HepG2 (cell line): ENCODE measurements at regions not wholly inside any gene's neighbourhood (a gene's known extent, or its start where the extent isn't known, plus 50 kb on each side); places are given as distances from the start of the nearest gene placed in this dataset.

Source experiments
- ATAC-seq: fragments of 200-7000 bp; cut with Tn5 transposase; 3 replicates; pipeline ENCODE4 v1.9.1; 2020; ENCODE audit warnings: mild to moderate bottlenecking, moderate library complexity
- BruUV-seq: library from RNA; stranded (reverse); fragments of 400-500 nt; replicated peaks from 2 replicates; lab custom pipeline; 2021; lab: Mats Ljungman, UMichigan
- CTCF ChIA-PET: fragments of 300-600 bp; formaldehyde crosslinking; extraction: SDS; loops from one replicate; lab custom pipeline; 2021; ENCODE audit warnings: low total read pairs, inconsistent platforms, low intra/inter-chr PET ratio; lab: Yijun Ruan, JAX
- POLR2A ChIA-PET: fragments of 350-600 bp; sonication (Branson Sonifier 250); formaldehyde crosslinking; loops from one replicate; lab custom pipeline; 2020; ENCODE audit warnings: antibody characterized with exemption, inconsistent platforms; lab: Yijun Ruan, JAX
- DNase-seq: peaks from one replicate; pipeline ENCODE4 v3.0.0-alpha.2; 2015; ENCODE audit warnings: low spot score
- FAIRE-seq: peaks from 3 replicates; lab custom pipeline; 2011; peaks lifted over from hg19 to GRCh38; lab: Jason Lieb, UNC
- H2AFZ ChIP-seq: one replicate; pipeline ENCODE4 v1.6.1; 2011; ENCODE audit warnings: low read length, inconsistent platforms
- H3K27ac ChIP-seq: fragments of 300-600 bp; 3 replicates; pipeline ENCODE4 v1.8.0; 2011; ENCODE audit warnings: mixed run types, mild to moderate bottlenecking, mixed read lengths, low read length, inconsistent platforms; ENCODE audit not compliant: insufficient read depth; ENCODE audit errors: extremely low read length
- H3K27me3 ChIP-seq, 2 experiments: fragments of 200-600 bp in 1 of 2; 2 replicates in 1 of 2; 3 replicates in 1 of 2; pipeline versions ENCODE4 v1.6.0 to v1.8.0; 2011; ENCODE audit warnings: low read length in 2 of 2, mild to moderate bottlenecking in 2 of 2, moderate library complexity in 2 of 2, inconsistent platforms in 1 of 2; ENCODE audit not compliant: insufficient read depth in 2 of 2, control insufficient read depth in 1 of 2
- H3K36me3 ChIP-seq, 2 experiments: fragments of 200-600 bp in 1 of 2; replicated peaks in 1 of 2; 2 replicates in 1 of 2; 3 replicates in 1 of 2; pipeline versions ENCODE4 v1.5.1 to v1.8.0; 2011; ENCODE audit warnings: low read length in 2 of 2, inconsistent platforms in 1 of 2; ENCODE audit not compliant: insufficient read depth in 2 of 2, control insufficient read depth in 1 of 2
- H3K4me1 ChIP-seq: 2 replicates; pipeline ENCODE4 v1.5.1; 2012; ENCODE audit warnings: low read length, inconsistent platforms; ENCODE audit not compliant: insufficient read depth
- H3K4me2 ChIP-seq: 2 replicates; pipeline ENCODE4 v1.6.0; 2011; ENCODE audit warnings: low read depth, low read length, inconsistent platforms
- H3K4me3 ChIP-seq, 3 experiments: fragments of 200-600 bp in 1 of 3; sonication (generic), shearing (Covaris generic) in 1 of 3; replicated peaks in 1 of 3; 2 replicates each; pipeline ENCODE4 v1.5.1; 2011 to 2016; ENCODE audit warnings: low read length in 3 of 3, inconsistent platforms in 2 of 3, low read depth in 2 of 3, mild to moderate bottlenecking in 2 of 3, control low read depth in 1 of 3, mixed read lengths in 1 of 3; ENCODE audit not compliant: insufficient read depth in 1 of 3
- H3K79me2 ChIP-seq: one replicate; pipeline ENCODE4 v1.6.1; 2011; ENCODE audit warnings: low read length, inconsistent platforms; ENCODE audit not compliant: insufficient read depth
- H3K9ac ChIP-seq: 2 replicates; pipeline ENCODE4 v1.6.0; 2011; ENCODE audit warnings: mild to moderate bottlenecking, low read depth, low read length, inconsistent platforms; ENCODE audit not compliant: insufficient read depth
- H3K9me3 ChIP-seq: 2 replicates; pipeline ENCODE4 v1.5.1; 2012; ENCODE audit warnings: mild to moderate bottlenecking, low read length
- H4K20me1 ChIP-seq: 2 replicates; pipeline ENCODE4 v1.6.0; 2011; ENCODE audit warnings: inconsistent platforms, mild to moderate bottlenecking, low read length, moderate library complexity; ENCODE audit not compliant: insufficient read depth
- AFF4 ChIP-seq: sonication (generic); formaldehyde crosslinking; IDR thresholded peaks from 2 replicates; pipeline ENCODE4 v1.4.0; 2020; ENCODE audit warnings: missing genetic modification reagents
- CSRNP2 ChIP-seq: sonication (generic); formaldehyde crosslinking; conservative IDR thresholded peaks from 2 replicates; pipeline ENCODE4 v1.8.0; 2022; ENCODE audit warnings: low read depth, missing genetic modification reagents
- DR1 ChIP-seq: sonication (generic); formaldehyde crosslinking; IDR thresholded peaks from 2 replicates; pipeline ENCODE4 v1.8.0; 2021; ENCODE audit warnings: mild to moderate bottlenecking, missing genetic modification reagents, inconsistent platforms
- GMEB1 ChIP-seq: sonication (generic); formaldehyde crosslinking; IDR thresholded peaks from 2 replicates; pipeline ENCODE4 v1.5.1; 2020; ENCODE audit warnings: missing genetic modification reagents, mild to moderate bottlenecking, borderline replicate concordance
- JDP2 ChIP-seq: sonication (generic); formaldehyde crosslinking; IDR thresholded peaks from 2 replicates; pipeline ENCODE4 v1.8.1; 2022; ENCODE audit warnings: missing genetic modification reagents, borderline replicate concordance
- NFE2L1 ChIP-seq: sonication (generic); formaldehyde crosslinking; IDR thresholded peaks from 2 replicates; pipeline ENCODE4 v1.4.0; 2020; ENCODE audit warnings: missing genetic modification reagents, mild to moderate bottlenecking, borderline replicate concordance
- NR3C1 ChIP-seq: sonication (generic); formaldehyde crosslinking; IDR thresholded peaks from 2 replicates; pipeline ENCODE4 v1.4.0; 2020; ENCODE audit warnings: missing genetic modification reagents
- PHF21A ChIP-seq: sonication (generic); formaldehyde crosslinking; IDR thresholded peaks from 2 replicates; pipeline ENCODE4 v1.5.0; 2020; ENCODE audit warnings: mild to moderate bottlenecking, missing genetic modification reagents
- REL ChIP-seq: sonication (generic); formaldehyde crosslinking; conservative IDR thresholded peaks from 2 replicates; pipeline ENCODE4 v1.8.0; 2022; ENCODE audit warnings: mild to moderate bottlenecking, missing genetic modification reagents, moderate library complexity
- SNRNP70 ChIP-seq: fragments of 200-400 bp; formaldehyde crosslinking; IDR thresholded peaks from 2 replicates; pipeline ENCODE4 v1.6.1; 2017; ENCODE audit warnings: mild to moderate bottlenecking, low read depth, low read length, moderate library complexity
- YEATS4 ChIP-seq: sonication (generic); formaldehyde crosslinking; IDR thresholded peaks from 2 replicates; pipeline ENCODE4 v1.4.0; 2020; ENCODE audit warnings: missing genetic modification reagents, borderline replicate concordance
- ZNF101 ChIP-seq: sonication (generic); formaldehyde crosslinking; IDR thresholded peaks from 2 replicates; pipeline ENCODE4 v1.4.0; 2020; ENCODE audit warnings: mild to moderate bottlenecking, low read depth, missing genetic modification reagents, borderline replicate concordance
- ZNF260 ChIP-seq: sonication (generic); formaldehyde crosslinking; IDR thresholded peaks from 2 replicates; pipeline ENCODE4 v1.4.0; 2020; ENCODE audit warnings: missing genetic modification reagents, low read depth, mild to moderate bottlenecking, borderline replicate concordance
- ZNF326 ChIP-seq: sonication (generic); formaldehyde crosslinking; IDR thresholded peaks from 2 replicates; pipeline ENCODE4 v1.4.0; 2020; ENCODE audit warnings: missing genetic modification reagents, borderline replicate concordance
- ZNF362 ChIP-seq: sonication (generic); formaldehyde crosslinking; IDR thresholded peaks from 2 replicates; pipeline ENCODE4 v1.4.0; 2020; ENCODE audit warnings: missing genetic modification reagents, mild to moderate bottlenecking, borderline replicate concordance
- ZNF44 ChIP-seq: sonication (generic); formaldehyde crosslinking; IDR thresholded peaks from 2 replicates; pipeline ENCODE4 v1.5.1; 2020; ENCODE audit warnings: mild to moderate bottlenecking, missing genetic modification reagents
- ZNF776 ChIP-seq: sonication (generic); formaldehyde crosslinking; IDR thresholded peaks from 2 replicates; pipeline ENCODE4 v1.4.0; 2020; ENCODE audit warnings: mild to moderate bottlenecking, missing genetic modification reagents
- ZSCAN20 ChIP-seq: sonication (generic); formaldehyde crosslinking; IDR thresholded peaks from 2 replicates; pipeline ENCODE4 v1.4.0; 2020; ENCODE audit warnings: missing genetic modification reagents, mild to moderate bottlenecking, borderline replicate concordance
- WGBS: methylation state at CpG from one replicate; pipeline ENCODE4 v1.1.6; 2017; ENCODE audit warnings: low lambda C conversion rate; 5-methylcytosine and 5-hydroxymethylcytosine counted together
- in situ Hi-C: cut with HindIII; loops from 2 replicates; pipeline ENCODE4 v1.10.0; 2017; ENCODE audit warnings: low pct_unique_long_range_greater_than_20kb; ENCODE audit not compliant: extremely low pct_ligation_motif_present
- intact Hi-C: fragments of 100-400 bp; cut with micrococcal nuclease; formaldehyde crosslinking; loops from one replicate; pipeline ENCODE4 v1.10.0; 2022; ENCODE audit not compliant: unreplicated experiment

- no peak overlapping the region for H3K4me2 ChIP-seq
- POLR2A ChIA-PET, result no interaction called here
- no peak overlapping the region for H3K27ac ChIP-seq
- no TSS peak for BruUV-seq
- in situ Hi-C loops, result no loop called here
- H2AFZ ChIP-seq, result no peak overlapping the region
- FAIRE-seq, result no peak
- CTCF ChIA-PET, result no interaction called here
- no peaks in the 10 kb centered on the region for H4K20me1 ChIP-seq
- intact Hi-C loops, result no loop called here
- no peak for ATAC-seq
- H3K4me3 ChIP-seq, result no peak overlapping the region
- no peaks in the 10 kb centered on the region for H3K9me3 ChIP-seq
- peaks cover 2% of the 10 kb centered on the region in 2 experiments; a peak in 1 of 5 replicates for H3K27me3 ChIP-seq
- 0% methylated on average over 1 of the region's 2 CpGs for WGBS
- H3K9ac ChIP-seq, result no peak overlapping the region
- H3K36me3 ChIP-seq, result no peaks in the 10 kb centered on the region
- no peaks in the 10 kb centered on the region for H3K79me2 ChIP-seq
- H3K4me1 ChIP-seq, result peaks cover 34% of the 10 kb centered on the region
- no peak for DNase-seq
- no peak for TF ChIP-seq AFF4 (CRISPR knock-in tag)
- no peak for TF ChIP-seq ZNF44
- TF ChIP-seq ZNF362, result no peak
- no peak for TF ChIP-seq SNRNP70
- TF ChIP-seq PHF21A (CRISPR knock-in tag), result no peak
- no peak for TF ChIP-seq JDP2 (CRISPR knock-in tag)
- TF ChIP-seq ZNF776, result no peak
- no peak for TF ChIP-seq NFE2L1 (CRISPR knock-in tag)
- no peak for TF ChIP-seq GMEB1 (CRISPR knock-in tag)
- no peak for TF ChIP-seq ZSCAN20 (CRISPR knock-in tag)
- no peak for TF ChIP-seq YEATS4 (CRISPR knock-in tag)
- TF ChIP-seq NR3C1 (CRISPR knock-in tag), result no peak
- no peak for TF ChIP-seq REL (CRISPR knock-in tag)
- no peak for TF ChIP-seq ZNF260 (CRISPR knock-in tag)
- TF ChIP-seq DR1, result no peak
- TF ChIP-seq CSRNP2 (CRISPR knock-in tag), result no peak
- no peak for TF ChIP-seq ZNF326 (CRISPR knock-in tag)
- no peak for TF ChIP-seq ZNF101 (CRISPR knock-in tag)
Measured at GRCh38 chr11:86745571-86745970, 54.8 kb upstream of the PRSS23 start.
